Activated CD4-positive, alpha-beta T cell treated with anti-CD3 and anti-CD28 coated beads, Interleukin-2, Interleukin-4, amounts not matched to agents 100 ng/mL and 50 ng/mL, durations not matched to agents 16 hours and 8 hours (primary cell): ENCODE measurements at regions not wholly inside any gene's neighbourhood (a gene's known extent, or its start where the extent isn't known, plus 50 kb on each side); places are given as distances from the start of the nearest gene placed in this dataset.

ENCODE experiments used
- DNase-seq: peaks from one replicate; pipeline ENCODE4 v3.0.0-alpha.2; 2020; ENCODE audit warnings: low spot score

DNA sequence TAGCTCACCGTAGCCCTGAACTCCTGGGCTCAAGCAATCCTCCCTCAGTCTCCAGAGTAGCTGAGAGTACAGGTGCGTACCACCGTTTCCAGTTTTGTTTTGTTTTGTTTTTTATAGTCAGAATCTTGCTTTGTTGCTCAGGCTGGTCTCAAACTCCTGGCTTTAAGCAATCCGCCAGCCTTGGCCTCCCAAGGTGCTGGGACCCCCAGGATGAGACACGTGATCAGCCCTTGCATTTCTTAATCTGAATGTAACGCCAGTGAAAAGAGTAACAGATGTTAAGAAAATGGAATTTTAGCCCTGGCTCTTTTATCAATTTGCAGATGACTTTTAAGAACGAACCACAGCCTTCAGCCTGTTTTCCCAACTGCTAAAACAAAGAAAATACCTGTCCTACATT is 451.3 kb downstream of the SHQ1 start:
- DNase-seq = no peak

DNA sequence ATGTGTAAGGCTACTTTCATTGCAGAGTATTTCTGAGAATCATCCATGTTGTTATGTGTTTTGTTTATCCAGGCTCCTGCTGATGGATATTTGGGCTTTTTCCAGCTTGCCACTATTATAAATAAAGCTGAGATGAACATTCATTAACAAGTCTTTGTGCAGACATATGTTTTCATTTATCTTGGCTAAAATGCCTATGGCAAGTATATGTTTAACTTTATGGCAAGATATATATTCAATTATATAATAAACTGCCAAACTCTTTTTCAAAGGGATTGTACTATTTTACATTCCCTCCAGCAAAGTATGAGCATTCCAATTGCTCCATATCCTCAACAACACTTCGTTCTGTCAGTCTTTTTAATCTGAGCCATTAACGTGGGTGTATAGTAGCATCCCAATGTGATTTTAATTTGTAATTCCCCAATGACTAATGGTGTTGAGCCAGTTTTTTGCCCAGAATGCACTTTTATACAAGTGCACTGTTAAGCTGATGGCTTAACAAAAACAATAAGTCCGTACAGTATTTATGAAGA is 452.4 kb downstream of the SHQ1 start:
- no peak for DNase-seq

DNA sequence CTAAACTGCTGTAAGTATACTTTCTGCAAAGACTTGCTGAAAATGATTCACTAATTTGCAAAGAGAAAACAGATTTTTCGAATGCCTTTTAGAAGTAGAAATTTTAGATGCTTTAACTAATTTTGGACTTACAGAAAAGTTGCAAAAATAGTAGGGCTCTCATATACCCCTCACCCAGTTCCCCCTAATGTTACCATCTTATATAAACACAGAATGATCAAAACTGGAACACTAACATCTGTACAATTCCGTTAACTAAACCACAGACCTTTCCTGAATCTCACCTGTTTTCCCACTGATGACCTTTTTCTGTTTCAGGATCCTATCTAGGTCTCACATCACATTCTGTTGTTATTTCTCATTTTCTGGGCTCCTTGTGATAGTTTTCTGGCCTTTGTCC is 454.8 kb downstream of the SHQ1 start:
- DNase-seq = no peak

DNA sequence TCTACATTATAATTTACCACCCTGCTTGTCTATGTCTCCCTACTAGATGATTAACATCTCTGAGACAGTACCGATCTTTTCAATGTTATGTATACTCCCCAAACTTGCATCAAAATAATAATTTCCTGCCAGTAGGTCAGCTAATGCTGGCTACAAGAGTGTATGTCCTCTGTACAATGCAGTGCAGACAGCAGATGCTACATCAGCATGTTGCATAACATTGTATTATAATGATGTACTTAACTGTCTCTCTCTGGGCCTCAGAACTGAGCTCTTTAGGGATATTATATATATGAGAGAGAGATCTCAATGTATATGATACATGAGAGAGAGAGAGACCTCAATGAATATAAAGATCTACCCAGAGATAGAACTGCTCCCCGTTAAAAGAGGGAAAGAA is 456.6 kb downstream of the SHQ1 start:
- no peak for DNase-seq

DNA sequence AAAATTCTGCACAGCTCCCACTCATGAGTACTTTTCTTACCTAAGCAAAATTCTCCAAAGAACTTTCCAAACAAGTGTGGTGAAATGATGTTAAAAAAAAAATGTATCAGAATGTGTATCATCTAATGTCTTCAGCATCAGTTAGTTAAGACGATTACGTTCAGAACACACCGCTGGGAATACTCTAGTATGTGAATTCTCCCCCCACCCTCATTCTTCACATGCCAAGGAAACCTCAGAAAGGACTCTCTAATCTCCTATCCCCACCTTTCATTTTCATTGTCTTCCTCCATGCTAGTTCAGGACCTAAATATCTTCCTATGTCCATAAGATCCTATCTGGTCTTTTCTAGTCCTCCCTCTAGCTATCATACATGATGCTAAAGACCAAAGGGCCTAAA is 457.4 kb downstream of the SHQ1 start:
- no peak for DNase-seq

DNA sequence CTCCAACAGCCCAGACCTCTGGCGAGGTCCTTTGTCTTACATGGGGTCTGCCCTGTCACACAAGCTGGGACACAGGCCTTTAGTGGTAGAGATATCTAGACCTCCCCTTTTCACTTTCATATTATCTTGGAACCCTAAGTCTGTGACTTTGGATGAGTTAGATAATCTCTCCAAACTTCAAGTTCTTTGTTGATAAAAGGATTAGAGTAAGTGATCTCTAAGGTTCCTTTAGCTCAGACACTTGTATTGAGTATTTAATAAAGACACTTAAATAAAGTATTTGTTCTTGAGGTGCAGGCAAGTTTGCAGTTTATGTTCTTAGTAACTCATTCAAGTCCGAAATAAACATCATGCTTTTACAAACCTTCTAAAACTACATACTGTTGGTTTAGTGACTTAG is 459.6 kb downstream of the SHQ1 start:
- DNase-seq = no peak

DNA sequence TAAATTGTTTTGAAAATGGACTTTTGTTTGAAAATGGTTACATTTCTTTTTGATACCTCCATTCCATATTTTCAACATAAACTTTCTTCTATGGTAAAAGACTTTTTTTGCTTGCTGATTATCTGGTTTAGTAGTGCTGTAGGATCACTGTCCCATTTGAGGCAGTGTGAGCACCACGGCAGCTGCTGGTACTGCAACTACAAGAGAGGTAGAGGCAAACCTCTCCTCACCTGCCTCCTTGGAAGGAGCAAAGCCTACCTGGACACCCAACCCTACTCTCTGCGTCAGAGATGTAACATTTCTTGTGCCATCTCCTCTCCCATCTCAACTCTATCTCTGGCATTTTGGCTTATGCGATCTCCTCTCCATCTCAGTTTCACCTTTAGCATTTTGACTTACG is 460.1 kb downstream of the SHQ1 start:
- DNase-seq = no peak

DNA sequence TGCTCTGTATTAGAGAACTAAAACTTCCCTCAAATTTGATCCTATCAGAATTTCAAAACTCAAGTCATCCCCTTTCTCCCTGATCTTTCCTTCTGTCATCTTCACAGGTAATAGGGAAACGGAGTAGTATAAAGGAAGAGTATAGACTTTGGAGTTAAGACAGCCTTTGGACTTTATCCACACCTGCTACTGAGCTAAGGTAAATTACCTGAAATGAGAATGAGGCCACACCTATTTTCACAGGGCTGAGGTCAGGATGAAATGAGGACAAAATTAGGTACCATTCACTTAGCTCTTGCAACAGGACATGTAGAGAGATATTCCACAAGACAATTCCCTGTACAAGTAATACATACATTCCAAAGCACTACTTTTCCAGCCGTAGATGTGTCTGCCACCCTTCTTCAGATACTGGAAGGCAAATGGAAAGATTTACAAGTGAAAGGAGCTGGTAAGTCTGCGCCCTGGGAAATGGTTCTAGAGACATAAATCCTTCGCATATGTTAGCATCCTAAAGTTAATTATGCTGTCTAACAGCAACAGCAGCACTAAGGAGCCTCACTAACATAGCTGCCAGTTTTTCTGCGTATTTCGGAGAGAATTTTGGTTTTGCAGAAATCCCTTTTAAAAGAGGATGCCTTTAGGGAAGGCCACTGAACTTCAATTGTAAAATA is 461.8 kb downstream of the SHQ1 start:
- no peak for DNase-seq

DNA sequence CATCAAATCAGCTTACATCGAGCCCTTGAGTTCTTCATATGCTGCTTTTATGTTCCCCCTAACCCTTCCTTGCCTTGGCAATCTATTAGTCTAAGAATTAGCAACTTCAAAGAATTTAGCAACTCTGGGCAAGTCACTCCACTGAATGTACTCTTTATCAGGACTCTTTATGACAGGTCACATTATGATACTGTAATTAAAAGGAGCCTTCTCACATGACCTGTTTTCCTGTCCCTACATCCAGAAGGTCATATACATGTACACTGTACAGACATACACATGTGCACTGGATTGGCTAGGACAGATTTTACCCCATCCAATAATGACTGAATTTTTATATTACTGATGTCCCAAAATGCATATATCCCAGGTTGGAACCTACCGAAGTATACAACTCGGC is 463.1 kb downstream of the SHQ1 start:
- DNase-seq = no peak

DNA sequence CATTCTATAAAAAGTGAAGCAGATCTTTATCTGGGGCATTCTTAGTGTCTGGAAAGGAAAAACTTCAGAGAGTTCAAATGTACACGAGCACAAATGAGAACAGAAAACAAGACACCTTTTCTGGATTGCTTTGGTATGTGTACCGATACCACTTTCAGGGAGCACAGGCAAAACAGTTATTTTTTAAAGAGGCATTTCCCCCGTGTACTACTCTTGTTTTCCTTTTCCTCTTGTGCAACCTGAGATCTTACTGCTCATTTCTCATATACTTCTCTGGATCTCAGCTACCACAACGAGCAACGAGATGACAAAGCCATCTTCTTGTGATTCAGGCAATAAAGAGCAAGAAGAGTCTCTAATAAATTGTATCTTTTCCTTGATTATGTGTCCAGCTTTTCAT is 463.6 kb downstream of the SHQ1 start:
- no peak for DNase-seq

DNA sequence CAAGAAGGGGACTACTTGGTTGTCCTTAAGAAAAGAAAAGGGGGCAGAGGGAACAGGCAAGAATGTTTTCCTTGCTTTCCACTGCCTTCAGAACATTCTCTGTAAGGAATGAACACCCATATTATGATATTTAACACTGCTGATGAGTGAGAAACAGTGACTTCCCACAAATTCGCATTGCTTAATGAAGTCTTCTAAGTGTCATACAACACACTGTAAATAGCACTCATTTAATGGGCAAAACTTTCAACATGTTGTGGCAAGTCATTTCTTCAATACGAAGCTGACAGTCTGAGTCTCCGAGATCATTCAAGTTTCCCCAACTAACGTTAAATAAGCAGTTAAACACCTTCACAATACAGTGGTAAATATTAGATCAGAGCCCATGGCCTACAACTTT is 464.4 kb downstream of the SHQ1 start:
- DNase-seq = no peak

DNA sequence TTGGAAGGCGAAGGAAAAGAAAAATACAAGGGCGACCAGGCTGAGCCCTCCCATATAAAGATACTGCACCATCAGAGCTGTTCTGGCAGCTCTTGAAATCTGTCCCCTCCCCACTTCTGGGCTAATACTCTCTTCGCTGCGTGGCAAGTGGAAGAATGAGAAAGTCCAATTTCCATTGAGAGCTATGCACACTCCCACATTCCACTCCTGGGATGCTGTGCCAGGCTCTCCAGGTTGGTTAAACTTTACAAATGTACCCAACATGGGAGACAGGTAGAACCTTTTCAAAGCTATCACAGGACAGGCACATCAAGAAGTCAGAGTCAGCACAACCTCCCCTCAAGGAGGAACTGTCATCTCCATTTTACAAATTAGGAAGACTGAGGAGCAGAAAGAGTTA is 465.0 kb downstream of the SHQ1 start:
- no peak for DNase-seq

DNA sequence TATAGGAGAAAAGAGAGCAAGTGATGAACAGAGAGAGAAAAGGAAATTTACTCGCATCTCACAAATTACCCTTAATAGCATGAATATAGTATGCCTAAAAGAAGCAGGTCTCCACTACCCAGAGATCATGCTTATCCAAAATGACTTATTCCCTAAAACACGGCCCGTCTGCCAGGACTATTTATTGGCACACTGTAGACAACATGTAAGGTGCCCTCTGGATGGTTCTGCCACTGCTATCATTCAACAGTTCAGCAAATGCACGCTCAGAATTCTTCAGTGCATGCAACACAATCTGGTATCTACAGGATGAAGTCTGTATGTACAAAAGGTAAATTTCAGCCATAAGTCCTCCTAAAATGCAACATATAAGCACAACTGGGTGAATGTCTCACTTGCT is 465.8 kb downstream of the SHQ1 start:
- DNase-seq = no peak

DNA sequence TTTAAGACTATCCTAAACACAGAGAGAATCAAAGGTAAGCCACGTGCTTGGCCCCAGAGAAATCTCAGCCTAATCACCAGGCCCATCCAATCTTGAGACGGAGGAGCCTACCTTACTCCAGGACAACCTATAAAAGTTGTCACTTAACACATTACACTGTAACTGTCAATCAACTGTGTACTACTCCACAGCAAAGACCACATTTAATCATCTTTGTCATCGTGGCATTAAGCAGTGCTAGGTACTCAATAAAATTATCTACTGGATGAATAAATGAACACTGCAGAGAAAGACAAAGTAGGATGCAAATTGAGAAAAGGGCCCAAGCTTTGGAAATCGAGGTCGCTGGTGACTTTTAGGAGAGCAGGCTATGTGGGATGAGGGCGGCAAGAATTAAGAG is 466.7 kb downstream of the SHQ1 start:
- DNase-seq = no peak

DNA sequence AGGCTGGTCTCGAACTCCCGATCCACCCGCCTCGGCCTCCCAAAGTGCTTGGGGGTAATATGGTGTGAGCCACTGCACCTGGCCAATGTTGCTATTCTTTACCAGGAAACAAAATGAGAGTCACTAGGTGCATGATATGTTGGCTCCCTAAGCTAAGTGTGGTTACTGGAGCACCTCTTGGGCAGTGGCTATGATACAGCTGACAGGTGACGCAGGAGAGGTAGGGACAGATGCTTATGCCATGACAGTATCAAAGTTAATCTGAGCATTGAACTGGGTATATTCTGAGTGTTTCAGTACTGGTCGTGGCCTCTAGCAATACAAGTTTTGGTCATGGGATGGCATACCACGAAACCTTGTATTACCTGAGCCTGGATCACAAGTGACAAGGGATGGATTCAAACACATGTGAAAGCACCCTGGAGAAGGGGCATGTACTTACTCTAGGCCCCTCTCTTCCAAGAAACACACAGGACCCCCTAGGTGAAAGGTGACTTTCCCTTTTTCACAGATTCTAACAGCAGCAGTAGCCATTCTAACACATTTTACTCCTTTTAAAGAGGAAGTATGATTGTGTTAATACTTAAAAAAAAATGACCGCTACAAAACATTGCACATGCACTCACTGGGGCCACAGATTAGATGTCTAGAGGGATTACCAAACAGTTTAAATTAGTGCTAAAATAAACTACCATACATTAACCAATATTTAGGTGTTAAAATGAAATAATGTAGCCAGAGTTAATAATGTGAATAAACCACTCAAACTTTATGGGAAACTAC is 467.3 kb downstream of the SHQ1 start:
- DNase-seq = no peak

DNA sequence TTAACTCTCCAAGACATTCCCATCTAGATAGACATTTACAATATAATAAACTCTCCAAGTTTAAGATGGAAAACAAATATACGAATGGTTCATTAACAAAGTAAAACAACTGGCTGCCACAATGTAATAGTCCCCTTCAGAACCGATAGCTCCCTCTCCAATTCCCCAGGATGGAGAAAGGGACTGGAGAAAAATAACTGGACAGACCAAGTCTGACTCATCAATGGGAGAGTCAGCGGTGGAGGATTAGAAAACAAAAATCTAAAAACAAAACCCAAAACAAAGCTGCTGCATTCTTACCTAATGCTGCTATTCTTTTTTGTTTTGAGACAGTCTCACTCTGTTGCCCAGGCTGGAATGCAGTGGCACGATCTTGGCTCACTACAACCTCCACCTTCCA is 468.1 kb downstream of the SHQ1 start:
- no peak for DNase-seq

DNA sequence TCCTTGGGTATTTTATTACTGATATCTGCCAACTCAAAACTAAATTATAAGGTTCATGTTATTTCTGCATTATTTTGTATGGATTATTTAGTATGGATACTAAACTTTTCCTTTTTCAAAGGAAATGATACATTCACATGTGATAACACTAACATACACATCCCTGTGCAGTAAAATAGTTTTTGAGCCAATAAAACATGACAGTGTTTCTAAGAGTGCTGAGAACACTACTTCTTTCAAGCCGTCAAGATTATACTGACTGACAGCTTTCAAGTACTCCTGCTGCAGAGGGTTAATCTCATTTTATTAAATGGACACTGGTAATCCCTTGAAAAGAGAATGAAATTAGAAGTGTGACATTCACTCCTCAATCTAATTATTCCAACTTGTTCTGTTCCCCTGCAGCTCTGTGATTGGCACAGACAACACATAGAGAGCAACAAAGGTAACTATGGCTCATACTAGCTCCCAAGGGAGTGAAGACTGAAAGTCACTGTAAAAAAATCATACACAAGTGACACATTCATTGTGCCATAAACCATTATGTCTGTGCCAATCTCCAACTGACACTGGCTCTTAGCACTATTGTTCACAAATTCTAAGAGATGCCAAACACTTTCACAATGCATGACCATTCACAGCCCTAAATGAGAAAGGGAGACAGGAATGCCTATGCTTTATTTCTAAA is 468.6 kb downstream of the SHQ1 start:
- no peak for DNase-seq

DNA sequence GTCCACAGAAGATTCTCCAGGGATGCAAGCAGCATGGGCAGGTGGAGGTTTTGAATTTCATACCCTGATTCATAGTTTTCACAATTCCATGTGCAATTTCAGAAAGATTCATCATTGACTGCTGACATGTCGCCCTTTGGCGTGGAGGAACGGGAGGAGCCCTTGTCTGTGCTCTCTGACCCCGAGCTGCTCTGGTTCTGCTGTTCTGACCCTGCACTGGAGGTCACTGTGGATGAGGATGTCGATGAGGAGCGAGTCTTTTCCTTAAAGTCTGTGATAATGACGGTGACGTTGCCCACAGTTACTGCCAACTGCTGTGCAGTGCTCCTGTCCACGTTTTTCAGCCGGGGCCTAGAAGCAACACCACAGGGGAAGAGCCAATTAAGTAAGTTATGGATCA is 470.0 kb downstream of the SHQ1 start:
- DNase-seq = no peak

DNA sequence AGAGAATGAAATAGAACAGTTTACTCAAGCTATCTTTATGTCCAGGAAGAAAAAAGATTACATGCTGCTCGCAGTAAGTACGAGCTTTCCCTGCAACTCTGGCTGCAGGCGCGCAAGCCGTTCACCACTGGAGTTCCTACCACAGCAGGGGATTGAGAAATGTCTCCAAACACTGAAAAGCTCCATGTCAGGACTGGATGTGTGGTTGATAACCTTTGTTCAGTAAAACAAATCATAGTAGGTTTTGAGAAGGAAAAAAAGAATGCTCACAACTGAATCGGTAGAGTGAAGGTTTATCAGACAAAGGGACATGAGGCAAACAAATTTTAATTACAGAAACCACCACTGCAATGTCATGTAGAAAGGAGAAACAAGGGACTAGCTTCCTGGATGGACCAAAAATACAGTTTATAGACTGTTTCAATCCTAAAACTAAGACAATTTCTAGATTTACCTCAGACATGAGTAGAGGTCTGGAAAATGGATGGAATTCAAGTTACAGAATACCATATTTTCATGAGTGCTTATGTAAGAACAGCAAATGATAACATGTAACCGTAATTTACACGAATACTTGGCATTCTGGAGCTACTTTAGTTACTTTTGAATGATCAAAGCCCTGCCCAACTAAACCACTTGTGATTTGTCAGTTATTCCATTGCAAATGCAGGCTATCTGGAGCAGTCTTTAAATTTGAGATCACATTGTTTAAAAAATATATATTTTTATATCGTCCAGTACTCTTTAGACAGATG is 471.1 kb downstream of the SHQ1 start:
- no peak for DNase-seq

DNA sequence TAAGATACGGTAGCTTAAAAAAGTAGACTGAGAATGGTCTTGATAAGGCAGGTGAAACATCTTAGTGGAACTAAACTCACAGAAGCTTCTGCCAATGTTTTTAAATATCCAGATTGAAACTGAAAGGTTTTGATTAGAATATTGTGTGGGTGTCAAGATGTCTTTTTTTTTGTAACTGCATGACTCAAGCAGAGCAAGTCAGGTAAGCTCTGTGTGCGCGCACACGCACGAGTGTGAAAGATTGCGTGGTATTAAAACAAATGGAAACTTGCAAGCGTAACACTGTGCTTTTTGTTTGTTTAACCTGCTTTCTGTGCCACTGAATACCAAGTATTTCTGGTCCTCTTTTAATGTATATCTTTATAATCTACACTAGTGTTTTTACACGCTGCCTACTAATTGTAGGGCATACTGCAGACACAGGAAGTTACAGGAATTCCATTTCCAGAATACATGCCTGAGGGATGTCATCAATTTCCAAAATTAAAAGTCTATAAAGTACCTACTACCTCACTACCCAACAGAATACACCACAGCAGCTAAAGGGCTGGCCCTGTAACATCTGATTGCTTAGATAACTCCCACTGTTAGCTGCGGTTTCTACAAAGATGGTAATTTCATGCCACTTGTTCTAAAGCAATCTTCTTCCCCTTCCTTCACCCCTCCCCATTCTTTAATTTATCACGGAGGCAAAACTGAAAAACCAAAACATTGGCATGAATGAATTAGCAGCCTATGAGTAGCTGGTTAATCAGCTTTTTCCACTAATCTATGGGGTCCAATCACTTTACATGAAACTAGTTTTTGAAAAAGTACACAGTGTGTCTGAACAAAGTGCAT is 472.8 kb downstream of the SHQ1 start:
- DNase-seq = peak; percentile 50

DNA sequence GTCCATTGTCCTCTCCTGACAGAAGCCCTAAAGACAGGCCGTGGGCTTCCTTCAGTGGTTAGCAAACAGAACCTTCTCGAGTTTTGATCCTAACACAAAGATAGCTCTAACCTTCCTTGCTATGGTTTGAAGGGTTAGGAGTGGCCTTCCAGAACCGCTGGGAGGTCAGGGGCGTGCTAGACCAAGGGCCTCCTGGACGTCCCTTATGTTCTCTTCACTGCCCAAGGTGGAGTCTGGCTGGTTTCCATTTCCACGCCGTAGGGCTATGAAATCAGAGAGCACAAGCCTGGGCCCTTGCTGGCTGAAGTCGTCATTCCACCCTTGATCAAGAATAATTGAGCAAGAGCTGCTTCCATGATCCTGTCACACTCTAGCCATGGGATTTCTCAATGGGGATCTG is 475.1 kb downstream of the SHQ1 start:
- no peak for DNase-seq
